Keratinocyte (primary cell): ENCODE measurements at regions not wholly inside any gene's neighbourhood (a gene's known extent, or its start where the extent isn't known, plus 50 kb on each side); places are given as distances from the start of the nearest gene placed in this dataset.

ENCODE experiments used
- CTCF ChIP-seq, 3 experiments: IDR thresholded peaks in 1 of 3; conservative IDR thresholded peaks in 1 of 3; optimal IDR thresholded peaks in 1 of 3; 2 replicates in 2 of 3; 3 replicates in 1 of 3; pipeline versions ENCODE3 to v1.5.1; 2011; ENCODE audit warnings: low read length in 3 of 3, mild to moderate bottlenecking in 3 of 3, moderate library complexity in 2 of 3, control low read depth in 1 of 3, inconsistent platforms in 1 of 3; ENCODE audit not compliant: insufficient read depth in 2 of 3; ENCODE audit errors: extremely low read depth in 1 of 3
- EZH2 ChIP-seq: IDR thresholded peaks from one replicate; pipeline ENCODE4 v1.6.1; 2012; ENCODE audit warnings: inconsistent platforms, mild to moderate bottlenecking, low read length, moderate library complexity

DNA sequence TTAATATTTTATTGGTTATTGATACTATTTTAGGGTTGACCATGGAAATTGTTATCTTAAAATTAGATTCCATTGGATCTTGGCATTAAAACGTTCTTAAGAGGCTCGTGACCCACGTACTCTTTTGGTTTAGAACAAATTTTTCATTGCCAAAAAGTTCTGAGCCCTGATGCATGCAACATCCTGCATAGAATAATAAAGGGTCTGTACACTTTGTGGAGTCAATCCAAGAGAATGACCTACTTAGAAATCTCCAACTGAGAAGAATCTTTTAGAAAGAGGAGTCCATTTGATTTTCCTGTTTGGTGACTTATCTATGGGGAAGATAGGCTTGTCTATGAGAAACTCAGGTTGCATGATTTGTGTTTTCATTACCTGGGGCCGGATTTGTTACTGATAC lies 404.2 kb upstream of the RGMA start:
- no peak for TF ChIP-seq CTCF (optimal IDR thresholded peaks at IDR 0.05 in 1 of 3, IDR thresholded peaks at IDR 0.05 in 1 of 3, conservative IDR thresholded peaks at IDR 0.05 in 1 of 3; ENCODE audit: extremely low read depth in 1 of 3, insufficient read depth in 2 of 3, low read length in 3 of 3)
- no peak for TF ChIP-seq EZH2
